ENCODE measurements at regions not wholly inside any gene's neighbourhood (a gene's known extent, or its start where the extent isn't known, plus 50 kb on each side); places are given as distances from the start of the nearest gene placed in this dataset.

DNA sequence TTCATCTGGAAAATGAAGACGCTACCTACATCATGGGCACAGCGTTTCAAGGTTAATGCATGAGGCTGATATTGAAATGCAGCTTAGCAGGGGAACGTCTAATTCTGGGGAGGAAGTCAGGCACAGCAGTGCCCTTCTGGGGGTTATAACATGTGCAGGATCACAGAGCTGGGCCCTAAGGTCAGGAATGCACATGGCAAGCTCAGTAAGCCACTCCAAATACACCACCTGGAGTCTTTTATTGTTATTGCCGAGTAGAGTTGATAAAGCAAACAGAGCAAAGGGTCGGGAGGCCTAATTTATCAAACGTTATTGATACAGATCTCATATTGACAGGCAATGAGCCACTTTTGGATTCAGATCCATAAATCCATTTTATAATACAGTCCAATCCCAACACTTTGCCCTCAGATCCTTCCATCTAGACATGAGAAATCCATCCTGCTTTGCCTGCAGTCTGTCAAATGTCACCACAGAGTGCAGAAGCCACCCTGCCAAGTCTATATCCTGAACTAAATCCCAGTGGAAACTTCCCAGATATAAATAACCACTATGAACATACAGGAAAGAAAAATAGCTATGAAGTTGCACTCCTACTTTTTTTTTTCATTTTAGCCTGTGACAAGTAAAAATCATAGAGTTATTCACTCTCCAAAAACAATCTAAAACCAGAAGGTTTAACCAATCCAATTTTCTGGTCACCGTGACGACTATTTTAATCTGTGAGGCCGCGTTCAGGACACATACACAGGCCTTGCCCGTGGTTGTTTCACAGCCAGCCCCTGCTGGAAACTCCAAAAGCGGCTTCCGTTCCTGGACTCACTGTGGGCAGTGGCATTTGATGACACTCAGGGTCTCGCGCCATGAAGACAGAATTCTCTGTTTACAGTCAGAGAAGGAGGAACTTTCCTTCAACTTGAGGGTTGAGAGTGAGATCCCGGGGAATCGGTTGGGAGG lies 335.4 kb downstream of the DHX15 start:
- TF ChIP-seq, protein P1, sequence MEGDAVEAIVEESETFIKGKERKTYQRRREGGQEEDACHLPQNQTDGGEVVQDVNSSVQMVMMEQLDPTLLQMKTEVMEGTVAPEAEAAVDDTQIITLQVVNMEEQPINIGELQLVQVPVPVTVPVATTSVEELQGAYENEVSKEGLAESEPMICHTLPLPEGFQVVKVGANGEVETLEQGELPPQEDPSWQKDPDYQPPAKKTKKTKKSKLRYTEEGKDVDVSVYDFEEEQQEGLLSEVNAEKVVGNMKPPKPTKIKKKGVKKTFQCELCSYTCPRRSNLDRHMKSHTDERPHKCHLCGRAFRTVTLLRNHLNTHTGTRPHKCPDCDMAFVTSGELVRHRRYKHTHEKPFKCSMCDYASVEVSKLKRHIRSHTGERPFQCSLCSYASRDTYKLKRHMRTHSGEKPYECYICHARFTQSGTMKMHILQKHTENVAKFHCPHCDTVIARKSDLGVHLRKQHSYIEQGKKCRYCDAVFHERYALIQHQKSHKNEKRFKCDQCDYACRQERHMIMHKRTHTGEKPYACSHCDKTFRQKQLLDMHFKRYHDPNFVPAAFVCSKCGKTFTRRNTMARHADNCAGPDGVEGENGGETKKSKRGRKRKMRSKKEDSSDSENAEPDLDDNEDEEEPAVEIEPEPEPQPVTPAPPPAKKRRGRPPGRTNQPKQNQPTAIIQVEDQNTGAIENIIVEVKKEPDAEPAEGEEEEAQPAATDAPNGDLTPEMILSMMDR (IDR thresholded peaks at IDR 0.05; ENCODE audit: low read length) = no peak
- no peak for TF ChIP-seq EZH2 (IDR thresholded peaks at IDR 0.05; ENCODE audit: borderline replicate concordance, low read length)

Measured in OCI-LY1 (cell line).